ENCODE measurements at regions not wholly inside any gene's neighbourhood (a gene's known extent, or its start where the extent isn't known, plus 50 kb on each side); places are given as distances from the start of the nearest gene placed in this dataset.

- no peak for DNase-seq (ENCODE audit: extremely low read depth, low read depth, low spot score)
Observed at GRCh38 chr6:121967631-121968030, 431.8 kb upstream of the HSF2 start.

DNA sequence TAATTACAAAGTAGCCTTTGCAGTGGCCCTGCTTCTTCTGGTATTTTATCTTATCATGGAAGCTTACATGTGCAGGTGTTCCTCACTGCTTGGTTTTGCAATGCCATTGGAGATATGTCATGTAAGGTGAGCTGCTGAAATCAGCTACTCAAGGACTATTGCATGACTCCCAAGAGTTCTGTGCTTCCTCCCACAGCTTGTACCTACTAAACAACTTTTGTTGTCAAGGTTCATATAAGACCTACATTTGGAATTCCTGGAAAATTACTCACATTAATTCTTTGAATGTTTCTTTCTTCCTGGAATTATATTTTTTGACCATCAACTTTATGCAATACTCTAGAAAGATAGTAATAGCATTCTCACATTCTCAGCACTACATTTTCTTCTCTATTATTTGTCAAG lies 427.5 kb upstream of the HSF2 start:
- DNase-seq (ENCODE audit: extremely low read depth, low read depth, low spot score) = no peak

DNA sequence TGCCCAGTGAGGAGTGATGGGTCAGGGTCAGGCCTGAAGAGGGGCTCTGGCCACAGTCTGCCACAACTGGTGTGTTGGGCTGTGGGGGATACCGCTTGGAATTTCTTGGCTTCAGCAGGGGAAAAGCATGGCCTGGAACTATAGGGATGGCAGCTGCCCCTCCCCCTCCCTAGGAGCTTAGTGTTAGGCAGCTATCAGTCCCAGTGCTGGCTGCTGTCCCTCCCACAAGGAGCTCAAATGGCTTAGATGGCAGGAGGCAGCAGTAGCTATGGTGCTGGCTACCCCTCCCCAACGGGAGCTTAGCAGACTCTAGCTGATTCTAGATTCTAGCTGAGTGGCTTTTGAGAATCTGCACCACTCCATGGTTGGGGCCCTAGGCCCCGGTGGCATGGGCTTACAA lies 414.5 kb upstream of the HSF2 start:
- DNase-seq (ENCODE audit: extremely low read depth, low read depth, low spot score) = no peak

DNA sequence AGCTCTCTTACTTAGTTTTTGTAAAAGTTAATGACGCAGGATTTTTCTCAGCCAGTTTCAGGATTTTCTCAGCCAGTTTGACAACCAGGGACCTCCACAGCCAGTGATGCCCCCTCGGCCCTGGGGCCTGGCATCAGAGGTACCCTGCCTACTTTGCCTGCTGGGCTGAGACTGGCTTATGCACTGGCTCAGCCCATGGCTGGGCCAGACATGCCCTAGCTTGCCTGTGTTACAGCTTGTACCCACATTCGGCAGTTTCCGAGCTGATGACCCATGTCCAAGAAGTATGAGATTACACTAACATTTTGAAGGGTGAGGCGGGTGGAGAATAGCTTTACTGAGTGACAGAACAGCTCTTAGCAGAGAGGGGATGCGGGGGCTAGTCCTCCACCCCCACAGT lies 406.1 kb upstream of the HSF2 start:
- no peak for DNase-seq (ENCODE audit: extremely low read depth, low read depth, low spot score)

DNA sequence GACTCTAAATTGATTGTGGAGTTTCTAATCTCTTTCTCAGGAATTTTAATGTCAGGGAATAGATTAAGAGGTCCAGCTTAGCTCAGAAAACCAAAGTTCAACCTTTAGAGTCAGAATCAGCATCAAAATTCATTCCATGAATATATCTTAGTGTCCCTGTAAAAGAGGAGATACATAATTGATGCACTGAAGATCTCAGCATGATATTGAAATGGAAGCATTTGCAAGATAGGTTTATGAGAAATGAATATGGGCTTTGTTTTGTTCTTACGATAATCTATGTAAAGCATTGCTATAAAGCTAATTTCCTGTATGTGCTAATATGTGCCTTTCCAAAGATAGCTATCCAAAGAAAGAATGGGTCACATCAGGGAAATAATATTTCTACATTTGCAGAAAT lies 404.5 kb upstream of the HSF2 start:
- no peak for DNase-seq (ENCODE audit: extremely low read depth, low read depth, low spot score)

DNA sequence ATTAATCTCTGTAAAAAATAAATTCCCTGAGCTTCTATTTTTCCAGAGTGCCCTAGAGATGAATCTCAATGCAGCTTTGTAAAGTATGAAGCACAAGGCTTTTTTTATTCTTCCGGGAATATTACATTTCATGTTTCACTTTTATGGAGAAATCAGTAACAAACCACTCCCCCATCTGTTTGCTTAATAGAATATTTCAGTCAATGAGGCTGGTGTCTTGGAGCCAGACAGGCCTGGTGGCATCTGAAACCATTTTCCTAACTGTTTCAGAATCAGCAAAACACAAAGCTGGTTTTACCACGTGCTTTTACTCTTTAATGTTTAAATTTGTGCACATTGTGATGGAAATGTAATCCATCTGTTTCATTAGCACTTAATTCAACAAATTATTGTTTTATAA lies 400.8 kb upstream of the HSF2 start:
- no peak for DNase-seq (ENCODE audit: extremely low read depth, low read depth, low spot score)

- no peak for DNase-seq (ENCODE audit: extremely low read depth, low read depth, low spot score)
Observed at GRCh38 chr6:121999456-122000065, 399.9 kb upstream of the HSF2 start.

DNA sequence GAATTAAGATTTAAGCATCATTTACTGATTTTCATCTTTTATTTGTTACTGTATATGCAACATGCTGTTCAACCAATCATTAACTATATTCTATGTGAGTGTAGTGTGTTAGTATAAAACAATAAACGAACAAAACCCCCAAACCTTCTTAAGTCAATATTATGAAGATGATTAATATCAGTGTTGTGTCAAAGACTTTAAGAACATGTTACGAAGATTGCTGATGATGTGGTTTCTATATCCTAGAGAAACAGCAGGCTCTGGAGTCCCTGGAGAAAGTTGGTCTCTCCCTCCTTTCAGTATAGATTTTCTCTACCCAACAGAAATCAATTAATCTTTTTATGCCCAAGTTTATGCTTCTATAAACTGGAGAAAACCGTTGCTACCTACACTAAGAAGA lies 393.8 kb upstream of the HSF2 start:
- DNase-seq (ENCODE audit: extremely low read depth, low read depth, low spot score) = no peak

GRCh38 chr6:122007339-122007738 lies 392.1 kb upstream of the HSF2 start:
- DNase-seq (ENCODE audit: extremely low read depth, low read depth, low spot score) = no peak

DNA sequence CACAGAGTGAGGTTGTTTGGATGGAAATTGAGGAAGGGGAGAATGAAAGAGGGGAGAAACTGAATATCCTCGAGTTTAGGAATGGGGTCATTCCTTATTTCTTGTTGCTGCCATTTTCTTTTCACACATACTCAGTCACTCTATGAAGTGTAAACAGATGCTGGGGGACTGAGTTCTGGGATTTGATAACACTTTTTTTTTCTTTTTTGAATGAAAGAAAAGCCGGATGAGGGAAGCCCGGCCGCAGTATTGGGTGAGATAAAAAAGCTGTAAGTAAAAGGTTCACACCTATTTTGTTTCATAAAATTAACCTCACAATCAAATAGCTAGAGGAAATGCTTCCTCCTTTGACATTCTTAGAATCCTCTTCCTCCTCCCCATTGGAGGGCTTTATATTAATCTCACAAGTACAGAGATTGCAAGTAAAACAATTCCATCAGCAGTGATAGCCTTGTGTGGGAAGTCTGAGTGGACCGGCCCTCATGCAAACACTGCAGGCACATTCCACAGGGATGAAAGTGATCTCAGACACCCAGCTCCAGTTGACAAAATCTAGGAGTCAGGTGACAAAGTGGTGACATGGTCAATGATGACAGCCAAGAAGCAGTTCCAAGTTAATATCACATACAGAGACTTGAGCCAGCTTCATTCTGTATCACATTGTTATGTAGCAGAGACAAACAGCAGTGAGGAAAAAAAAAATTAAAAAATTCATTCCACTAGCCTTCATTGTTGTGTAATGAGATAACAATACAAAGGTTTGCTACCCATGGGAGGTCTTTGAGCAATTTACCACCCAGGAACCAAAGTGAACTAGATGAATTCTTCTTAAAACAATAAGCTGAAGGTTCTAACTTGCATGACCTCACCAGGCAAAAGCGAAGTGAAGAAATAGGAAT lies 391.1 kb upstream of the HSF2 start:
- no peak for DNase-seq (ENCODE audit: extremely low read depth, low read depth, low spot score)

DNA sequence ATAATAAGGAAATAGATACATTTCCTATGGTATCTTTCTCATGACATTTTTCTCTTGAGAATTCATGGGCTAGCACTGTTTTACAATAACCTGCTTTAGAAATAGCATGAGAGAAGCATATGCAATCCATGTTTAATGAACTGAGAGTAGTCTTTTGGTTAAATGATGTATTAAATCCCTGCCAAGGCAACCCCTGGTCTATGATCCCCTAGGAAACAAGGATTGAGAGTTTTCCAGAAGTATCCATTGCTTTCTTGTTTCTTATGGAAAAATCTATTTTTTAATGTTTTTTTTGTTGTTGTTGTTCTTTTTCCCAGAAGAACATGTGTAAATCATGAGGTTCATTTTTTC lies 390.5 kb upstream of the HSF2 start:
- DNase-seq (ENCODE audit: extremely low read depth, low read depth, low spot score) = no peak

DNA sequence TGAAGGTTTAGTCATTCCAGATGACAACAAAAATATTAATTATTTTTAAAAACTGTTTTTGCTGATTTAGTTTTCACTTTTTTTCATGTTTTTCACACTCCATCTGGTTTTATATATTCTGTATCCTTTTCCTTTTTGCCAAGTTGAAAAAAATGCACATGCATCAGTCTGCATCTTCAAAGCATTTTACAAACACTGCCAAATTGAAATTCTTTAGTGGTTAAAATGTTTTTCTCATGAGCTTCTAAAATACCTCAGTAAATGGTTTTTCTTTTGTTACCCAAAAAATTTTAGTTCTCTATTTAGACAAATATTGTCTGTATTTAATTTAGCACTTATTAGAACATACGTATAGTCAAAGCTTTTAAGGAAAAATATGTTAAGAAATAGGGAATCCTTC lies 386.9 kb upstream of the HSF2 start:
- DNase-seq (ENCODE audit: extremely low read depth, low read depth, low spot score) = no peak

GRCh38 chr6:122014961-122015360 lies 384.5 kb upstream of the HSF2 start:
- DNase-seq (ENCODE audit: extremely low read depth, low read depth, low spot score) = no peak

- no peak for DNase-seq (ENCODE audit: extremely low read depth, low read depth, low spot score)
Observed at GRCh38 chr6:122020588-122021264, 378.7 kb upstream of the HSF2 start.

DNA sequence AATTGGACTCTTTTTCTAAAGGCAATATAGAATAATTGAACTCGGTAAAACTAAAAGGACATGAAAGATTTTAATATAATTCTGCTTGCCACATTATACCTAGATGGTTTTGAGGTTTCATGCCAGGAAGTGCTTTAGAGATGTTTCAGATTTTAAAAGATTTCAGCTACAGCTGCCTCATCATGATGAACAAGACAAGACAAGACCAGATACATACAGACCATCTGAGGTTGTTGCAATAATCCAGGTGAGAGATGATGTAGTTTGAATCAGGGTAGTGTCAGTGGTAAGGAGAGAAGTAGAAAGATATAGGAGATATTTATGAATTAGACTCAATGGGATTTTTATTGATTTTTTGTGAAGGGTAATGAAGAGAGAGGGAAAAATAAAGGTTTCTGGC lies 374.3 kb upstream of the HSF2 start:
- no peak for DNase-seq (ENCODE audit: extremely low read depth, low read depth, low spot score)

DNA sequence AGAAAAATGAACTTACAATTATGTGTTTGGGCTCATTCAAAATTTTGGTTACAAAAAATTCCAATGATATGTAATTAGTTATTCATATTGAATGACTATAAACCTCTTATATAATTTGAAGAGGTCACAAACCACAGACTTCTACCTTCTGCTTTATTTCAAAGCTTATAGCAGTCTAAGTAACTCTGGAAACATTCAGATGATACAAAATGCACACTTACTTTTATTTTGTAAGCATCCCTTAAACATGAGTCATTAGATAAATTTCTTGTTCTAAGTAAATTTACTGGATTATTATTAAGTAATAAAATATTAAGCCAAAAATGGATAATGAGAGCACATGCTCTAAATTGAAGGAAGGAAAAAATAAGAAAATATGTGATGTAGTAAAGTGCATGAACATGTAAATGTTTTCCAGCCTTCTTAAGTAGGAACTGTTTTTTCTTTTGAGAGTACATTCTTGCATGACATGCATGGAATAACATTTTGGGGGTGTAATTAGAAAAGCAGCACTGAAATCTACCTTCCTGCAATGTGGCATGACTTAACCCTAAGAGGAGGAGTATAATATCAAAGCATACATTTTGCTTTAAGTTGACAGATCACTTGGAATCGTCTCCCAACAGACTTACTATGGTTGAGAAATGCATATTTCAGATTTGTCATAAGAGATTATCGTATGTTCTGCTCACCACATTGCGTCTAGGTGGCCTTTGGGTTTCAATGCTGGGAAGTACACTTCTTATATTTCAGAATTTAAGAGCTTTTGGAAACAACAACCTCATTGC lies 372.7 kb upstream of the HSF2 start:
- DNase-seq (ENCODE audit: extremely low read depth, low read depth, low spot score) = no peak

- no peak for DNase-seq (ENCODE audit: extremely low read depth, low read depth, low spot score)
Observed at GRCh38 chr6:122028933-122029522, 370.4 kb upstream of the HSF2 start.

DNA sequence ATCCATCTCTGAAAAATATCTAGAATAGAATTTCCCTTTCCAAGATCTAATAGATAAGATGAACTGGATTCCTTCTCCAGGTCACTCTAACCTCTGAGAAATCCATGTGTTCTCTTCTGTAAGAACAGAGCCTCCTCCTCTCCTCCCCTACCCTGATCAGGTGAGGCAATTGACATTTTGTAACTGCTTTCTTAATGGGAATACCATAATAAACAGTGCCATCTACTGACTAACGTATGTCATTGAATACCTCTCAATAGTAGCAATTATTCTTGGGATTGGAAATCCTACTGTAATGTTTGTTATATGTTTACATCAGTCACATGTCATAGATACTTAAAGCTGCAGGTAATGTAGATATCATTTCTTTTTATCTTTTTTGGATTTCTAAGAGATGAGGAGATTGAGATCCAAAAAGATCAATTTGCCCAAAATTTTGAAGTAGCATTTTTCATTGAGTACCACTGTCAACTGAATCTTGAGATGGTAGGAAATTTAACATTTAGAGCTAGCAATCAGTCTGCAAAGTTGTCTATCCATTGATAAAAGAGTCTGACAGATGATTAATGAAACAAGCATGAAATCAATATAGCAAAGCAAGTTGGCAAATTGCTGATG lies 365.8 kb upstream of the HSF2 start:
- peak; percentile 22 for DNase-seq (ENCODE audit: extremely low read depth, low read depth, low spot score)

GRCh38 chr6:122035173-122035572 lies 364.3 kb upstream of the HSF2 start:
- DNase-seq (ENCODE audit: extremely low read depth, low read depth, low spot score) = no peak

DNA sequence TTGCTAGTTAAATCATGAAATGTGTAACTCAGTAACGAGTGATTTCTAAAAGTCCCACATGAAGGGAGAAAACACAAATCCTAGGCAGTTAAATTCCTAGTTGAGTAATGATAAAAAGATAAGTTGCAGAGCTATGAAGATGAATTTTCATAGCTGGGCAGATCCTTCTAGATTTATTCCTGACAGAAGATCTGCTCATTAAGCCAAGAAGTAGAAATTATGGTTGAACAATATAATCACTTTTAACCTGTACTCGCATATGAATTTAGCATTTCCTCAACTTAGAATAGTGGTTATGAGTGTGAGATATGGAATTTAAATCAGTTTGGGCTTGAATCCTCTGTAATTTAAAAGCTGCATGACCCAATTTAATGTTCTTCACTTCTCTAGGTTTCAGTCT lies 359.2 kb upstream of the HSF2 start:
- no peak for DNase-seq (ENCODE audit: extremely low read depth, low read depth, low spot score)
